Common myeloid progenitor, CD34-positive (primary cell): ENCODE measurements at regions not wholly inside any gene's neighbourhood (a gene's known extent, or its start where the extent isn't known, plus 50 kb on each side); places are given as distances from the start of the nearest gene placed in this dataset.

Experiments
- CTCF ChIA-PET: fragments of 350-600 bp; sonication (Branson Sonifier 250); formaldehyde crosslinking; loops from one replicate; lab custom pipeline; 2021; ENCODE audit warnings: antibody characterized with exemption; lab: Charles Lee
- POLR2A ChIA-PET: fragments of 350-600 bp; sonication (Branson Sonifier 250); formaldehyde crosslinking; loops from one replicate; lab custom pipeline; 2021; ENCODE audit warnings: antibody characterized with exemption; lab: Charles Lee
- DNase-seq, 3 donors: peaks; one replicate each; pipeline versions ENCODE4 v3.0.0 to v3.0.0-alpha.2; 2013
- H3K27ac ChIP-seq, 2 experiments: 1 replicate in 1 of 2; 2 replicates in 1 of 2; pipeline ENCODE4 v1.7.0; 2013; ENCODE audit warnings: inconsistent platforms in 2 of 2, low read length in 2 of 2, mild to moderate bottlenecking in 2 of 2, low read depth in 1 of 2, moderate library complexity in 1 of 2; ENCODE audit not compliant: severe bottlenecking in 2 of 2, insufficient read depth in 1 of 2, poor library complexity in 1 of 2
- H3K27me3 ChIP-seq, 5 experiments: replicated peaks in 2 of 5; 1 replicate in 3 of 5; 2 replicates in 2 of 5; pipeline versions ENCODE4 v1.6.1 to v1.7.0; 2013; ENCODE audit warnings: low read length in 4 of 5, mild to moderate bottlenecking in 2 of 5, moderate library complexity in 2 of 5, inconsistent platforms in 1 of 5; ENCODE audit not compliant: insufficient read depth in 5 of 5, control insufficient read depth in 4 of 5
- H3K36me3 ChIP-seq, 4 experiments: 1 replicate in 2 of 4; 2 replicates in 2 of 4; pipeline versions ENCODE4 v1.6.1 to v1.7.0; 2013; ENCODE audit warnings: low read length in 3 of 4, control low read depth in 1 of 4, mild to moderate bottlenecking in 1 of 4; ENCODE audit not compliant: control insufficient read depth in 4 of 4, insufficient read depth in 4 of 4
- H3K4me1 ChIP-seq, 4 experiments: 1 replicate in 3 of 4; 2 replicates in 1 of 4; pipeline versions ENCODE4 v1.6.1 to v1.7.1; 2013; ENCODE audit warnings: low read length in 3 of 4, mild to moderate bottlenecking in 3 of 4, control low read depth in 1 of 4, inconsistent platforms in 1 of 4, moderate library complexity in 1 of 4; ENCODE audit not compliant: control insufficient read depth in 4 of 4, insufficient read depth in 4 of 4; ENCODE audit errors: control extremely low read depth in 1 of 4
- H3K4me3 ChIP-seq, 7 experiments: 1 replicate in 4 of 7; 2 replicates in 3 of 7; pipeline versions ENCODE4 v1.5.1 to v1.7.0; 2013; ENCODE audit warnings: mild to moderate bottlenecking in 7 of 7, low read length in 6 of 7, moderate library complexity in 6 of 7, inconsistent platforms in 2 of 7, low read depth in 2 of 7, control low read depth in 1 of 7; ENCODE audit not compliant: insufficient read depth in 4 of 7, control insufficient read depth in 1 of 7; ENCODE audit errors: extremely low read depth in 1 of 7
- H3K9me3 ChIP-seq, 5 experiments: 1 replicate in 4 of 5; 2 replicates in 1 of 5; pipeline versions ENCODE4 v1.6.1 to v1.7.1; 2013; ENCODE audit warnings: low read length in 4 of 5, mild to moderate bottlenecking in 2 of 5, inconsistent platforms in 1 of 5, low read depth in 1 of 5, moderate library complexity in 1 of 5; ENCODE audit not compliant: control insufficient read depth in 4 of 5, insufficient read depth in 2 of 5; ENCODE audit errors: control extremely low read depth in 1 of 5
- WGBS: methylation state at CpG from one replicate; pipeline ENCODE4 v1.1.5; 2013; ENCODE audit not compliant: insufficient coverage; 5-methylcytosine and 5-hydroxymethylcytosine counted together

DNA sequence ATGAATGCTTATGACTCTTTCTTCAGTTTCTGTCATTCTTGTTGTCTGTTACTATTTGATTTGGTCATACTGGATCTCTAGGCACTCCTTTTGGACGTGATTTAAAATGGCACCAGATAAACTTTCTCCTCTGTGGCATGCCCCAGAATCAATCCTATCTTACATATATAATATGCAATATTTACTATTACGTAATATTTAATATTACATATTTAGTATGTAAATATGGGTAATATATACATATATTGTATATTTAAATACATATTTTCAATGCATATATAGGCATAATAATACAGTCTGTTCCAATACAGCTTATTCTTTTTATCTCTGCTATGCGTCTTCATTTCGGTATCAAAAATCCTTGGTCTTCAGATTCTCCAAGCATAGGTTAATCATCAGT is 104.4 kb upstream of the PRR20A start:
- H3K9me3 ChIP-seq, result no peaks in the 10 kb centered on the region
- no peak for DNase-seq
- ChIA-PET POLR2A (no interaction called here), CTCF (no interaction called here)
- H3K4me1 ChIP-seq, result no peaks in the 10 kb centered on the region
- no peaks in the 10 kb centered on the region for H3K36me3 ChIP-seq
- H3K27ac ChIP-seq, result no peak overlapping the region
- H3K4me3 ChIP-seq, result no peak overlapping the region
- 100% methylated on average over 2 of the region's 4 CpGs for WGBS
- no peaks in the 10 kb centered on the region for H3K27me3 ChIP-seq

DNA sequence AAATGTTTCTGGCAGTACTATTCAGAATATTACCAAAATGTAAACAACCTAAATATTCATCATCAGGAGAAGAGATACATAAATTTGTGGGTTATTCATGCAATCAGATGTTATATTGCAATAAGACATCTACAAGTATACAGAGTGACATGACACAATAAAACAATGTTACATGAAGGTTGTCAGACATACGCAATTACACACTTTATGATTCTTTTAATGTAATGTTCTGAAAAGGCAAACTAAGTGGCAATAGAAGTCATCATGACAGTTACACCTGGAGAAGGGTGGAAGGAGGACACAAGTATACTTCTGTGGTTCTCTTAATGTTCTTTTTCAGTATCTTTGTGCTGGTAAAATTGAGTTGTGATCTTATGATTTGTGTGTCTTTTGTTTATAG is 95.8 kb upstream of the PRR20A start:
- ChIA-PET POLR2A (no interaction called here), CTCF (no interaction called here)
- peaks cover 0 to 3% (median 0%) of the 10 kb centered on the region in 5 experiments for H3K9me3 ChIP-seq
- H3K4me1 ChIP-seq, result no peaks in the 10 kb centered on the region
- no CpG with 5 or more reads among the region's 1 CpG for WGBS
- no peak overlapping the region for H3K4me3 ChIP-seq
- H3K27ac ChIP-seq, result no peak overlapping the region
- no peaks in the 10 kb centered on the region for H3K27me3 ChIP-seq
- no peaks in the 10 kb centered on the region for H3K36me3 ChIP-seq
- DNase-seq, result no peak

- ChIA-PET CTCF (no interaction called here), POLR2A (no interaction called here)
- H3K4me1 ChIP-seq, result no peaks in the 10 kb centered on the region
- no peak overlapping the region for H3K27ac ChIP-seq
- H3K27me3 ChIP-seq, result no peaks in the 10 kb centered on the region
- DNase-seq, result no peak
- no peak overlapping the region for H3K4me3 ChIP-seq
- WGBS, result 75% methylated on average over 2 of the region's 5 CpGs
- H3K9me3 ChIP-seq, result peaks cover 0 to 9% (median 0%) of the 10 kb centered on the region in 5 experiments
- H3K36me3 ChIP-seq, result no peaks in the 10 kb centered on the region
These were observed 94.7 kb upstream of the PRR20A start for GRCh38 chr13:57045826-57046546.

GRCh38 chr13:57056601-57057180 is 84.0 kb upstream of the PRR20A start:
- no peak overlapping the region for H3K4me3 ChIP-seq
- POLR2A ChIA-PET, result no interaction called here
- peaks cover 0 to 1% (median 0%) of the 10 kb centered on the region in 5 experiments for H3K9me3 ChIP-seq
- no peaks in the 10 kb centered on the region for H3K4me1 ChIP-seq
- DNase-seq, result no peak
- no peak overlapping the region for H3K27ac ChIP-seq
- no peaks in the 10 kb centered on the region for H3K36me3 ChIP-seq
- WGBS, result 94% methylated on average over 5 of the region's 5 CpGs
- H3K27me3 ChIP-seq, result no peaks in the 10 kb centered on the region
- CTCF ChIA-PET, result no interaction called here

DNA sequence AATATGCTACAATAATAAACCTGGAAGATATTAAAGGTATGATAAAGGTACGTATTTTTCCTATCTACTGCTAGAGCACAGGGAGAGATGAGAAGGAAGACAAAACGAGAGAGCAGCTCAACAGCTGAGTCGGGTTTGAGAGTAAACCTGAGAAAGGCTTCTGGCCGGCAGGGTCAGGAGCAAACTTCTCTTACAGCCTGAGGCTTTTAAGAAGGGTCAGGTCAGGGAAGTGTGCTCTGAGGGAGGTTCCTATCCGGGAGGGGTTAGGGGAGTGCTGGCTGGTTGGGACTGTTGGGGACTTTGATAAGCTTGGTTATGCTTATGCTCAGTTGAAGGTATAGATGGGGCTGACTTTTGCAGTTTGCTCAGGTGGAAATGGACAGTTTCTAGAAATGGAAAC is 77.7 kb upstream of the PRR20A start:
- no peaks in the 10 kb centered on the region for H3K4me1 ChIP-seq
- ChIA-PET POLR2A (no interaction called here), CTCF (no interaction called here)
- peaks cover 0 to 3% (median 0%) of the 10 kb centered on the region in 5 experiments for H3K9me3 ChIP-seq
- H3K27ac ChIP-seq, result no peak overlapping the region
- H3K4me3 ChIP-seq, result no peak overlapping the region
- DNase-seq, result no peak
- no peaks in the 10 kb centered on the region for H3K27me3 ChIP-seq
- WGBS, result 69% methylated on average over 4 of the region's 5 CpGs
- no peaks in the 10 kb centered on the region for H3K36me3 ChIP-seq

DNA sequence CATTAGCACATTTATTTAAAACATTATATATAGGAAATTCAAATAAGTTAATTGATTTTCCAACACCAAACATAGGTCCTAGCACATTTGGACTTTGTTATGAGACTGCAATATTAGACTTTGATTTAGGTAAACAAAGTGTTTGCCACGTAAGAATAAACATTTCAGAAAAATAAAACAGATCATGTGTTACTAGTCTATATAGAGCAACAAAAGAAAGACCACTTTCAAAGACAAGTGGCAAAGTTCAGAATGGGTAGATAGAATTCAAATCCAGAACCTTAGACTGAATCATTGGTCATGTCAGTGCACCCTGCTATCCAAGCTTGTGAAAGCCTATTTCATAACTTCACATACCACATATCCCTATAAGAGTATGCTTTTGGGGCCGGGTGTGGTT is 66.7 kb upstream of the PRR20A start:
- Histone ChIP-seq H3K4me1 (no peaks in the 10 kb centered on the region), H3K9me3 (no peaks in the 10 kb centered on the region), H3K4me3 (no peak overlapping the region), H3K27ac (no peak overlapping the region), H3K27me3 (no peaks in the 10 kb centered on the region), H3K36me3 (no peaks in the 10 kb centered on the region)
- no peak for DNase-seq
- CTCF ChIA-PET, result no interaction called here
- POLR2A ChIA-PET, result no interaction called here
- WGBS, result no CpG with 5 or more reads among the region's 2 CpGs

GRCh38 chr13:57075588-57075987 is 65.1 kb upstream of the PRR20A start:
- POLR2A ChIA-PET, result no interaction called here
- Histone ChIP-seq H3K27me3 (no peaks in the 10 kb centered on the region), H3K4me3 (no peak overlapping the region), H3K27ac (no peak overlapping the region), H3K9me3 (no peaks in the 10 kb centered on the region), H3K4me1 (no peaks in the 10 kb centered on the region), H3K36me3 (no peaks in the 10 kb centered on the region)
- CTCF ChIA-PET, result no interaction called here
- 100% methylated on average over 1 of the region's 2 CpGs for WGBS
- DNase-seq, result no peak
